SK-N-SH treated with all-trans-retinoic acid at 6 μM for 48 hours (cell line): ENCODE measurements at regions not wholly inside any gene's neighbourhood (a gene's known extent, or its start where the extent isn't known, plus 50 kb on each side); places are given as distances from the start of the nearest gene placed in this dataset.

Experiments
- ATAC-seq: fragments of 200-7000 bp; cut with Tn5 transposase; 3 replicates; pipeline ENCODE4 v1.9.1; 2020; ENCODE audit warnings: mild to moderate bottlenecking, moderate library complexity
- ARNTL ChIP-seq: fragments of 450-650 bp; formaldehyde crosslinking; IDR thresholded peaks from 2 replicates; pipeline ENCODE4 v1.5.0; 2020; ENCODE audit warnings: low read depth, mild to moderate bottlenecking, moderate library complexity, borderline replicate concordance
- BACH2 ChIP-seq: fragments of 250-450 bp; sonication (Bioruptor Pico); IDR thresholded peaks from 2 replicates; pipeline ENCODE4 v1.9.0; 2021; ENCODE audit warnings: mild to moderate bottlenecking, borderline replicate concordance
- CSDC2 ChIP-seq: fragments of 250-450 bp; sonication (Bioruptor Pico); IDR thresholded peaks from 2 replicates; pipeline ENCODE4 v1.5.0; 2020; ENCODE audit warnings: mild to moderate bottlenecking, moderate library complexity
- ESRRG ChIP-seq: fragments of 250-450 bp; sonication (Bioruptor Pico); IDR thresholded peaks from 2 replicates; pipeline ENCODE4 v1.6.1; 2021; ENCODE audit warnings: mild to moderate bottlenecking
- GLIS3 ChIP-seq: fragments of 250-450 bp; sonication (Bioruptor Pico); IDR thresholded peaks from 2 replicates; pipeline ENCODE4 v1.5.0; 2020; ENCODE audit warnings: mild to moderate bottlenecking, moderate library complexity
- ISL1 ChIP-seq: fragments of 250-450 bp; sonication (Bioruptor Pico); IDR thresholded peaks from 2 replicates; pipeline ENCODE4 v2.1.2; 2022; ENCODE audit warnings: mild to moderate bottlenecking, moderate library complexity
- OSR1 ChIP-seq: fragments of 250-450 bp; sonication (Bioruptor Pico); IDR thresholded peaks from 2 replicates; pipeline ENCODE4 v1.8.0; 2022; ENCODE audit warnings: moderate library complexity, mild to moderate bottlenecking, inconsistent platforms
- PATZ1 ChIP-seq: fragments of 250-450 bp; sonication (Bioruptor Pico); IDR thresholded peaks from 2 replicates; pipeline ENCODE4 v1.8.0; 2020; ENCODE audit warnings: mild to moderate bottlenecking, moderate library complexity, borderline replicate concordance
- POU6F1 ChIP-seq: fragments of 250-450 bp; sonication (Bioruptor Pico); IDR thresholded peaks from 2 replicates; pipeline ENCODE4 v1.8.0; 2021; ENCODE audit warnings: low read depth, mild to moderate bottlenecking, moderate library complexity, borderline replicate concordance
- PPARA ChIP-seq: fragments of 250-450 bp; sonication (Bioruptor Pico); IDR thresholded peaks from 2 replicates; pipeline ENCODE4 v1.5.0; 2020; ENCODE audit warnings: mild to moderate bottlenecking, borderline replicate concordance
- SNAI2 ChIP-seq: fragments of 250-450 bp; sonication (Bioruptor Pico); IDR thresholded peaks from 2 replicates; pipeline ENCODE4 v1.5.0; 2020; ENCODE audit warnings: mild to moderate bottlenecking, moderate library complexity
- TCF4 ChIP-seq: fragments of 250-450 bp; sonication (Bioruptor Pico); IDR thresholded peaks from 2 replicates; pipeline ENCODE4 v1.8.0; 2021; ENCODE audit warnings: mild to moderate bottlenecking, moderate library complexity, borderline replicate concordance
- TOX ChIP-seq: fragments of 250-450 bp; sonication (Bioruptor Pico); IDR thresholded peaks from 2 replicates; pipeline ENCODE4 v1.8.0; 2021; ENCODE audit warnings: mild to moderate bottlenecking, moderate library complexity, borderline replicate concordance
- TSHZ2 ChIP-seq: fragments of 250-450 bp; sonication (Bioruptor Pico); IDR thresholded peaks from 2 replicates; pipeline ENCODE4 v1.5.0; 2020; ENCODE audit warnings: mild to moderate bottlenecking, moderate library complexity
- ZC3H10 ChIP-seq: fragments of 250-450 bp; sonication (Bioruptor Pico); IDR thresholded peaks from 2 replicates; pipeline ENCODE4 v1.5.1; 2021; ENCODE audit warnings: mild to moderate bottlenecking, moderate library complexity
- ZFP3 ChIP-seq: fragments of 250-450 bp; sonication (Bioruptor Pico); IDR thresholded peaks from 2 replicates; pipeline ENCODE4 v1.5.0; 2020; ENCODE audit warnings: mild to moderate bottlenecking, moderate library complexity
- ZFP30 ChIP-seq: fragments of 450-650 bp; formaldehyde crosslinking; IDR thresholded peaks from 2 replicates; pipeline ENCODE4 v1.5.0; 2022; ENCODE audit warnings: mild to moderate bottlenecking, moderate library complexity
- ZNF565 ChIP-seq: fragments of 450-650 bp; formaldehyde crosslinking; conservative IDR thresholded peaks from 2 replicates; pipeline ENCODE4 v1.5.0; 2020; ENCODE audit warnings: low read depth, mild to moderate bottlenecking, moderate library complexity
- ZNF70 ChIP-seq: fragments of 450-650 bp; formaldehyde crosslinking; IDR thresholded peaks from 2 replicates; pipeline ENCODE4 v1.5.0; 2020; ENCODE audit warnings: mild to moderate bottlenecking, moderate library complexity
- ZNF8 ChIP-seq: fragments of 450-650 bp; formaldehyde crosslinking; IDR thresholded peaks from 2 replicates; pipeline ENCODE4 v1.5.0; 2020; ENCODE audit warnings: mild to moderate bottlenecking, moderate library complexity
- TF ChIP-seq, protein P1 (sequence below): fragments of 250-450 bp; sonication (Bioruptor Pico); IDR thresholded peaks from 2 replicates; pipeline ENCODE4 v1.5.1; 2020; ENCODE audit warnings: low read depth, mild to moderate bottlenecking, moderate library complexity
- TF ChIP-seq, protein P2 (sequence below): fragments of 250-450 bp; sonication (Bioruptor Pico); IDR thresholded peaks from 2 replicates; pipeline ENCODE4 v1.5.1; 2021; ENCODE audit warnings: mild to moderate bottlenecking, moderate library complexity

DNA sequence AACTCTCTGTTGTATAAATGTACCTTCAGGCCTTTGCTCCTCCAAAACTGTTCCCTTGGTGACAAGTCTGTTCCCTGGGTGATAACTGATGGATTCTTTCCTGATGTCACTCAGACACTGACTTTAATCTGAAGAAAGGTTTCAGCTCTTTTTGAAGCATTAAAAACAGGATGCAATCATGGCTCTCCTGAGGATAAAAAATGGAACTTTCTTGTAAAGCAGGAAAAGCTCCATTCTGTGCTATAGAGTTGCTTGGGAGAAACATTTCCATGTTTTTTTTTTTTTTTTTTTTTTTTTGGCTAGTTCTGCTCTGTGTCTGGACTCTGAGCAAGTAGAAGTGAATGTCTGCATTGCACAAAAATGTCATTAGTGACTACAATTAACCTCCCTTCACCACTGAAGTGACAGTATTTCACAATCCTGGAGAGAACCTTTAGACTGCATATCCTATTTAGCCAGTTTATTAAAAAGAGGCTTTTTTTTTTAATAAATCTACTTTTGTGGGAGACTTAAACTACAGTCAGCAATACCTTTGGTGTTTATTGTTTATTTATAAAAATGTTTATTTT is 101.7 kb upstream of the PRMT6 start:
- ATAC-seq, result no peak
- TF ChIP-seq ZC3H10 (CRISPR knock-in tag) (no peak), OSR1 (no peak), GLIS3 (CRISPR knock-in tag) (no peak)
- TF ChIP-seq, protein P1, sequence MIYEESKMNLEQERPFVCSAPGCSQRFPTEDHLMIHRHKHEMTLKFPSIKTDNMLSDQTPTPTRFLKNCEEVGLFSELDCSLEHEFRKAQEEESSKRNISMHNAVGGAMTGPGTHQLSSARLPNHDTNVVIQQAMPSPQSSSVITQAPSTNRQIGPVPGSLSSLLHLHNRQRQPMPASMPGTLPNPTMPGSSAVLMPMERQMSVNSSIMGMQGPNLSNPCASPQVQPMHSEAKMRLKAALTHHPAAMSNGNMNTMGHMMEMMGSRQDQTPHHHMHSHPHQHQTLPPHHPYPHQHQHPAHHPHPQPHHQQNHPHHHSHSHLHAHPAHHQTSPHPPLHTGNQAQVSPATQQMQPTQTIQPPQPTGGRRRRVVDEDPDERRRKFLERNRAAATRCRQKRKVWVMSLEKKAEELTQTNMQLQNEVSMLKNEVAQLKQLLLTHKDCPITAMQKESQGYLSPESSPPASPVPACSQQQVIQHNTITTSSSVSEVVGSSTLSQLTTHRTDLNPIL, result no peak

GRCh38 chr1:106956721-106957120 is 99.8 kb upstream of the PRMT6 start:
- TF ChIP-seq CSDC2 (no peak), PPARA (CRISPR knock-in tag) (no peak), BACH2 (CRISPR knock-in tag) (no peak), PATZ1 (CRISPR knock-in tag) (no peak), ARNTL (CRISPR knock-in tag) (no peak), ZFP3 (CRISPR knock-in tag) (no peak), GLIS3 (CRISPR knock-in tag) (no peak), ISL1 (CRISPR knock-in tag) (no peak), ZNF565 (CRISPR knock-in tag) (no peak)
- TF ChIP-seq, protein P1, result no peak
- TF ChIP-seq, protein P2, sequence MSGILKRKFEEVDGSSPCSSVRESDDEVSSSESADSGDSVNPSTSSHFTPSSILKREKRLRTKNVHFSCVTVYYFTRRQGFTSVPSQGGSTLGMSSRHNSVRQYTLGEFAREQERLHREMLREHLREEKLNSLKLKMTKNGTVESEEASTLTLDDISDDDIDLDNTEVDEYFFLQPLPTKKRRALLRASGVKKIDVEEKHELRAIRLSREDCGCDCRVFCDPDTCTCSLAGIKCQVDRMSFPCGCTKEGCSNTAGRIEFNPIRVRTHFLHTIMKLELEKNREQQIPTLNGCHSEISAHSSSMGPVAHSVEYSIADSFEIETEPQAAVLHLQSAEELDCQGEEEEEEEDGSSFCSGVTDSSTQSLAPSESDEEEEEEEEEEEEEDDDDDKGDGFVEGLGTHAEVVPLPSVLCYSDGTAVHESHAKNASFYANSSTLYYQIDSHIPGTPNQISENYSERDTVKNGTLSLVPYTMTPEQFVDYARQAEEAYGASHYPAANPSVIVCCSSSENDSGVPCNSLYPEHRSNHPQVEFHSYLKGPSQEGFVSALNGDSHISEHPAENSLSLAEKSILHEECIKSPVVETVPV (CRISPR knock-in tag), result no peak
- no peak for ATAC-seq

DNA sequence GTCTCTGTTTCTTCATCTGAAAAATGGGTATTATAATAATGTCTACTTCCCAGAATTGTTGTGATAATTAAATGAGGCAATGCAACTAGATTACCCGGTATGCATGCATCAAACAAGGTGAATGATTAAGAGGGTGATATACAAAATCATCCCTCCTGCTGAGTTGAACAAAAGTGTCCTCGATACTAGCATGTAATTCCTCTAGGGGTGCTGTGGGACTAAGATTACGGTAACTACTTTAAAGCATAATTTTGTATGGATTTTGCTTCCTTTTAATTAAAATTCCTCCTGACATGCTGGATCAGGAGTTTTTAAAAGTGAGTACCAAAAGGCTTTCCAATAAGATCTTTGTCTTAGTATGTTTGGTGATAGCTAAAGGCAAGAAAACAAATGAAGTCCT is 98.7 kb upstream of the PRMT6 start:
- no peak for ATAC-seq
- TF ChIP-seq GLIS3 (CRISPR knock-in tag) (no peak), POU6F1 (CRISPR knock-in tag) (no peak), ZFP30 (CRISPR knock-in tag) (no peak), ZNF8 (CRISPR knock-in tag) (no peak), ISL1 (CRISPR knock-in tag) (no peak), PATZ1 (CRISPR knock-in tag) (no peak), ZNF70 (CRISPR knock-in tag) (no peak), SNAI2 (CRISPR knock-in tag) (no peak), ZFP3 (CRISPR knock-in tag) (no peak), TCF4 (no peak), TOX (no peak), TSHZ2 (CRISPR knock-in tag) (no peak), OSR1 (no peak), ZNF565 (CRISPR knock-in tag) (no peak), ESRRG (CRISPR knock-in tag) (no peak), CSDC2 (no peak), ARNTL (CRISPR knock-in tag) (no peak), BACH2 (CRISPR knock-in tag) (no peak)
- TF ChIP-seq, protein P1, result no peak
- TF ChIP-seq, all 23 proteins: peak for 0
